ENCODE measurements at regions not wholly inside any gene's neighbourhood (a gene's known extent, or its start where the extent isn't known, plus 50 kb on each side); places are given as distances from the start of the nearest gene placed in this dataset.
A peak's percentile ranks its signal among the peaks of the same experiment; 100 is the strongest.

DNA sequence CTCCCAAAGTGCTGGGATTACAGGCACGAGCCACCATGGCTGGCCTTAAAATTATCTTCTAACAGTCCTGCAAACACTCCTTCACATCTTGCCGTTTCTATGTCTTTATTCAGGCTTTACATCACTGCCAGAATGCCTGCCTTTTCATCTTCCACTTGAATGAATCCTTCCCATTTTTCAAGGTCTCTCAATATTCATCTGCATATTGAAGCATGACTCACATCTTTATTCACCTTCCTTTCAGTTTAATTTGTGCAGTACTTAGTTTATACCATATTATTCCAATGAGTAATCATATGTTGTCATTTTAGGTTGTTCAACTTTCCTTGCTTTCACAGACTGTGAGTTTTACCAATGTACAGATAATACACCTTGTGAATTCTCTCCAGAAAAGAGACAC lies 510.1 kb upstream of the PIK3C3 start:
- H3K27ac ChIP-seq, result no peak overlapping the region
- TF ChIP-seq, protein P1, sequence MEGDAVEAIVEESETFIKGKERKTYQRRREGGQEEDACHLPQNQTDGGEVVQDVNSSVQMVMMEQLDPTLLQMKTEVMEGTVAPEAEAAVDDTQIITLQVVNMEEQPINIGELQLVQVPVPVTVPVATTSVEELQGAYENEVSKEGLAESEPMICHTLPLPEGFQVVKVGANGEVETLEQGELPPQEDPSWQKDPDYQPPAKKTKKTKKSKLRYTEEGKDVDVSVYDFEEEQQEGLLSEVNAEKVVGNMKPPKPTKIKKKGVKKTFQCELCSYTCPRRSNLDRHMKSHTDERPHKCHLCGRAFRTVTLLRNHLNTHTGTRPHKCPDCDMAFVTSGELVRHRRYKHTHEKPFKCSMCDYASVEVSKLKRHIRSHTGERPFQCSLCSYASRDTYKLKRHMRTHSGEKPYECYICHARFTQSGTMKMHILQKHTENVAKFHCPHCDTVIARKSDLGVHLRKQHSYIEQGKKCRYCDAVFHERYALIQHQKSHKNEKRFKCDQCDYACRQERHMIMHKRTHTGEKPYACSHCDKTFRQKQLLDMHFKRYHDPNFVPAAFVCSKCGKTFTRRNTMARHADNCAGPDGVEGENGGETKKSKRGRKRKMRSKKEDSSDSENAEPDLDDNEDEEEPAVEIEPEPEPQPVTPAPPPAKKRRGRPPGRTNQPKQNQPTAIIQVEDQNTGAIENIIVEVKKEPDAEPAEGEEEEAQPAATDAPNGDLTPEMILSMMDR (conservative IDR thresholded peaks at IDR 0.05), result no peak

DNA sequence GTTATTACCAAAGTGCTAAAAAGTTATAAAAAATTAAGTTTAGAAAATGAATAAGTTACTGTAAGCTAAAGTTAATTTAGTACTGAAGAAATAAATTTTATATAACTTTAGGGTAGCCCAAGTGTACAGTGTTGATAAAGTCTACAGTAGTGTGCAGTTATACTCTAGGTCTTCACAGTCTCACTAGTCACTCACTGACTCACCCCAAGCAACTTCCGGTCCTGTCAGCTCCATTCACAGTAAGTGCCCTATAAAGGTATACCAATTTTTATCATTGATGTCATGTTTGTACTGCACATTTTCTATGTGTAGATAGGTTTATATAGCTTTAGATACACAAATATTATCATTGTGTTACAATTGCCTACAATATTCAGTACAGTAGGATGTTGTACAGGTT lies 518.3 kb upstream of the PIK3C3 start:
- TF ChIP-seq, protein P1 (conservative IDR thresholded peaks at IDR 0.05), result no peak

DNA sequence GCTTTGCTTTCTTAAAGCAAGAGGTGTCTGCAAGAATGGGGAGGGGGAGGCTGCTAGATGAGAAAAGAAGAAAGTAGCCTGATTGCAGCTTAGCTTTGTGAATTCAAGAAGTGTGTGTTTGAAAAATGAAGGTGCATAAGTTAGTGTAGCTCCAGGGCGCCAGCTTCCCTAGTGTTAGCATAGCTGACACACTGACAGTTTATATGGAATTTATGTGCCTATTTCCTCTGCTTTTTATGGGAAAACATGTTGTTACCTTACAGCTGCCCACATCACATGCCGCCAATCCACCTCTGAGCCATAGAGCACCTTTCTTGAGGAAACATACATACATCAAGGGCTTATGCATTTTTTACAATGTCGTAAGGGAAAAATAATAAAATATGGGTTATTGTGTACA lies 536.4 kb upstream of the PIK3C3 start:
- no peak overlapping the region for H3K27ac ChIP-seq
- TF ChIP-seq, protein P1 (conservative IDR thresholded peaks at IDR 0.05), result no peak

More for the DNA sequence above, 518.3 kb upstream of the PIK3C3 start:
- H3K27ac ChIP-seq, result no peak overlapping the region

DNA sequence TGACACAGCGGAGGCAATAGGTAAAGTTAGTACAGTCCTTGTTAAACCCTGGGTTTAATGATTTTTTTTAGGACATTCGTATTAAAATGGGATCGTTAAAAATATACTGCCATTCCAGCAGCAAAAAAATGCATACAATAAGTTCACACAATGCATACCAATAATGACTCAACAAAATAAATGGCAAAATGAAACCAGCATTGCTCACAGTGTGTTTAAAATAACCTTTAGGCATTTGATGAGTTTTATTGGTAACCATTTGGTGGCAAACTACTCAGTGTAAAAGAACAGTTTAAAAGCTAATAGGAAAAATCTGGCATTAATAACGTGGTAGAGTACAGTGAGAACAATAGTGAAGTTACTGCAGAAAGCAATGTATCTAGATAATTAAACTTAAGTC lies 539.0 kb upstream of the PIK3C3 start:
- TF ChIP-seq, protein P1 (conservative IDR thresholded peaks at IDR 0.05), result no peak
- no peak overlapping the region for H3K27ac ChIP-seq

DNA sequence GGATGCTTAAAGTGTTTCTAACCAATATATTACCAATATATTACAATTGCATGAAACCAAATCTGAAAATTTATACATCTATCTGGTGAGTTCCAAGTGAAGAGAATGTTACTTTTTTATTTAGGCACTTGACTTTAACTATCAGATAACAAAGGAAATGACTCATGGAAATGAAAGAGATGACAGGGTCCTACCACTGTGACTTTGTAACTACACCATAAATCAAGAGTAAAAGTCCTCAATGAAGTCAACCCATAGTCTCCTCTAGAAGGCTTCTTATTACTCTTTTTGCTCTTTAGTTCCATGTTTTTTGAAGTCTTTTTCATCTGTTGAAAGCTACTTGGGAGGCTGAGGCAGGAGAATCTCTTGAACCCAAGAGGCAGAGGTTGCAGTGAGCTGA lies 545.0 kb upstream of the PIK3C3 start:
- no peak overlapping the region for H3K27ac ChIP-seq
- TF ChIP-seq, protein P1 (conservative IDR thresholded peaks at IDR 0.05), result no peak

DNA sequence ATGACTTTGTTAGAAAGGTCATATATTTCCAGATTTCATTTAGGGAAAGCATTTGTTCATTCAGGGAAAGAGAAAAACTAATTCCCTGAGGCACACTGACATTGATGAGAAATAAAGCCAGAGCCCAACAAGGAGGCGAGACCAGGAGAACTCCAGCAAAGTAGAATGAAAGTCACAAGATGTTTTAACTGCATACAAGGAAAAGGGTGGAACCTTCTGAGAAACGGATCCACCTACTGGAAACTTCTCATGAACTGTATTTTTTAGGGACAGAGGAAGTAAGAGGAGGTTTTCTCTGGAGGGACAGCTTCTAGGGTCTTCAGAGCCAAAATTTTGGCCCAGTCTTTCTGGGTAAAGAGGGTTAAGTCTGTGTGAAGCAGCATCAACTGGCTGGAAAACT lies 548.2 kb upstream of the PIK3C3 start:
- TF ChIP-seq, protein P1 (conservative IDR thresholded peaks at IDR 0.05), result no peak
- no peak overlapping the region for H3K27ac ChIP-seq

DNA sequence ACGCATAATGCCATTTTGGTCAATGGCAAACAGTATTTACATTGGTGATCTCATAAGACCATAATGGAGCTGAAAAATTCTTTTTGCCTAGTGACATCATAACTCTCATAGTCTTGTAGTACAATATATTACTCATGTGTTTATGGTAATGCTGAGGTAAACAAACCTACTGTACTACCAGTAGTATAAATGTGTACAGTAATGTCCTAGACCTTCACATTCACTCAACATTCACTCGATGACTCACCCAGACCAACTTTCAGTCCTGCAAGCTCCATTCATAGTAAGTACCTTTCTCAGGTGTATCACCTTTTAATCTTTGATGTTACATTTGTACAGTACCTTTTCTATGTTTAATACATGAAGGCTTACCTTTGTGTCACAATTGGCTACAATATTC lies 558.2 kb upstream of the PIK3C3 start:
- TF ChIP-seq, protein P1 (conservative IDR thresholded peaks at IDR 0.05), result no peak
- no peak overlapping the region; the same call in 1 of the 2 replicates for H3K27ac ChIP-seq

DNA sequence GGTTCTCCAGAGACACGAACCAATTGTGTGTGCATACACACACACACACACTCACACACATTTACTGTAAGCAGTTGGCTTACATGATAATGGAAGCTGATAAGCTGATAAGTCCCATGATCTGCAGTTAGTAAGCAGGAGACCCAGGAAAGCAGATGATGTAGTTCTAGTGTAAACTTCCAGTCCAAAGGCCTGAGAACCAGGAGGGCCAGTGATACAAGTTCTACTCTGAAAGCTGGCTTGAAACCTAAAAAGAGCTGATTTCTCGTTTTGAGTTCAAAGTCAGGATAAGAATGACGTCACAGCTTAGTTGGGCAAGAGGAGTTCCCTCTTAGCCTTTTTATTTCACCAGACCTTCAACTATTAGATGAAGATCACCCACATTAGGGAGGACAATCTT lies 558.8 kb upstream of the PIK3C3 start:
- TF ChIP-seq, protein P1 (conservative IDR thresholded peaks at IDR 0.05), result no peak
- peak overlapping the region; percentile 16; the same call in 1 of the 2 replicates for H3K27ac ChIP-seq

Measured in VCaP (cell line).